HepG2 (cell line): ENCODE measurements at regions not wholly inside any gene's neighbourhood (a gene's known extent, or its start where the extent isn't known, plus 50 kb on each side); places are given as distances from the start of the nearest gene placed in this dataset.
"Not testable (repeated sequence)": the region's sequence is repeated elsewhere in the genome, so short reads cannot be mapped to it uniquely, and the experiment has no call there.

Source experiments
- ATAC-seq: fragments of 200-7000 bp; cut with Tn5 transposase; 3 replicates; pipeline ENCODE4 v1.9.1; 2020; ENCODE audit warnings: mild to moderate bottlenecking, moderate library complexity
- BruUV-seq: library from RNA; stranded (reverse); fragments of 400-500 nt; replicated peaks from 2 replicates; lab custom pipeline; 2021; lab: Mats Ljungman, UMichigan
- CTCF ChIA-PET: fragments of 300-600 bp; formaldehyde crosslinking; extraction: SDS; loops from one replicate; lab custom pipeline; 2021; ENCODE audit warnings: low total read pairs, inconsistent platforms, low intra/inter-chr PET ratio; lab: Yijun Ruan, JAX
- POLR2A ChIA-PET: fragments of 350-600 bp; sonication (Branson Sonifier 250); formaldehyde crosslinking; loops from one replicate; lab custom pipeline; 2020; ENCODE audit warnings: antibody characterized with exemption, inconsistent platforms; lab: Yijun Ruan, JAX
- DNase-seq: peaks from one replicate; pipeline ENCODE4 v3.0.0-alpha.2; 2015; ENCODE audit warnings: low spot score
- FAIRE-seq: peaks from 3 replicates; lab custom pipeline; 2011; peaks lifted over from hg19 to GRCh38; lab: Jason Lieb, UNC
- H2AFZ ChIP-seq: one replicate; pipeline ENCODE4 v1.6.1; 2011; ENCODE audit warnings: low read length, inconsistent platforms
- H3K27ac ChIP-seq: fragments of 300-600 bp; 3 replicates; pipeline ENCODE4 v1.8.0; 2011; ENCODE audit warnings: mixed run types, mild to moderate bottlenecking, mixed read lengths, low read length, inconsistent platforms; ENCODE audit not compliant: insufficient read depth; ENCODE audit errors: extremely low read length
- H3K27me3 ChIP-seq, 2 experiments: fragments of 200-600 bp in 1 of 2; 2 replicates in 1 of 2; 3 replicates in 1 of 2; pipeline versions ENCODE4 v1.6.0 to v1.8.0; 2011; ENCODE audit warnings: low read length in 2 of 2, mild to moderate bottlenecking in 2 of 2, moderate library complexity in 2 of 2, inconsistent platforms in 1 of 2; ENCODE audit not compliant: insufficient read depth in 2 of 2, control insufficient read depth in 1 of 2
- H3K36me3 ChIP-seq, 2 experiments: fragments of 200-600 bp in 1 of 2; replicated peaks in 1 of 2; 2 replicates in 1 of 2; 3 replicates in 1 of 2; pipeline versions ENCODE4 v1.5.1 to v1.8.0; 2011; ENCODE audit warnings: low read length in 2 of 2, inconsistent platforms in 1 of 2; ENCODE audit not compliant: insufficient read depth in 2 of 2, control insufficient read depth in 1 of 2
- H3K4me1 ChIP-seq: 2 replicates; pipeline ENCODE4 v1.5.1; 2012; ENCODE audit warnings: low read length, inconsistent platforms; ENCODE audit not compliant: insufficient read depth
- H3K4me2 ChIP-seq: 2 replicates; pipeline ENCODE4 v1.6.0; 2011; ENCODE audit warnings: low read depth, low read length, inconsistent platforms
- H3K4me3 ChIP-seq, 3 experiments: fragments of 200-600 bp in 1 of 3; sonication (generic), shearing (Covaris generic) in 1 of 3; replicated peaks in 1 of 3; 2 replicates each; pipeline ENCODE4 v1.5.1; 2011 to 2016; ENCODE audit warnings: low read length in 3 of 3, inconsistent platforms in 2 of 3, low read depth in 2 of 3, mild to moderate bottlenecking in 2 of 3, control low read depth in 1 of 3, mixed read lengths in 1 of 3; ENCODE audit not compliant: insufficient read depth in 1 of 3
- H3K79me2 ChIP-seq: one replicate; pipeline ENCODE4 v1.6.1; 2011; ENCODE audit warnings: low read length, inconsistent platforms; ENCODE audit not compliant: insufficient read depth
- H3K9ac ChIP-seq: 2 replicates; pipeline ENCODE4 v1.6.0; 2011; ENCODE audit warnings: mild to moderate bottlenecking, low read depth, low read length, inconsistent platforms; ENCODE audit not compliant: insufficient read depth
- H3K9me3 ChIP-seq: 2 replicates; pipeline ENCODE4 v1.5.1; 2012; ENCODE audit warnings: mild to moderate bottlenecking, low read length
- H4K20me1 ChIP-seq: 2 replicates; pipeline ENCODE4 v1.6.0; 2011; ENCODE audit warnings: inconsistent platforms, mild to moderate bottlenecking, low read length, moderate library complexity; ENCODE audit not compliant: insufficient read depth
- CREBL2 ChIP-seq: sonication (generic); formaldehyde crosslinking; IDR thresholded peaks from 2 replicates; pipeline ENCODE4 v1.8.1; 2023; ENCODE audit warnings: missing genetic modification reagents, mild to moderate bottlenecking, borderline replicate concordance
- HMG20B ChIP-seq: conservative IDR thresholded peaks from 2 replicates; pipeline ENCODE4 v1.6.1; 2016; ENCODE audit warnings: missing genetic modification reagents, missing compliant biosample characterization
- HOXA7 ChIP-seq: sonication (generic); formaldehyde crosslinking; IDR thresholded peaks from 2 replicates; pipeline ENCODE4 v1.8.1; 2022; ENCODE audit warnings: mild to moderate bottlenecking, missing genetic modification reagents, moderate library complexity
- MYNN ChIP-seq: sonication (generic); formaldehyde crosslinking; IDR thresholded peaks from 2 replicates; pipeline ENCODE4 v1.4.0; 2020; ENCODE audit warnings: mild to moderate bottlenecking, low read depth, missing genetic modification reagents
- RFX5 ChIP-seq: IDR thresholded peaks from 2 replicates; pipeline ENCODE4 v1.6.1; 2011; ENCODE audit warnings: low read depth, low read length, improper control_type of control experiment
- SMAD9 ChIP-seq: sonication (generic); formaldehyde crosslinking; IDR thresholded peaks from 2 replicates; pipeline ENCODE4 v1.5.1; 2020; ENCODE audit warnings: mild to moderate bottlenecking, missing genetic modification reagents
- SMC3 ChIP-seq: IDR thresholded peaks from 2 replicates; pipeline ENCODE4 v1.6.1; 2011; ENCODE audit warnings: low read length, improper control_type of control experiment
- WGBS: methylation state at CpG from one replicate; pipeline ENCODE4 v1.1.6; 2017; ENCODE audit warnings: low lambda C conversion rate; 5-methylcytosine and 5-hydroxymethylcytosine counted together
- in situ Hi-C: cut with HindIII; loops from 2 replicates; pipeline ENCODE4 v1.10.0; 2017; ENCODE audit warnings: low pct_unique_long_range_greater_than_20kb; ENCODE audit not compliant: extremely low pct_ligation_motif_present
- intact Hi-C: fragments of 100-400 bp; cut with micrococcal nuclease; formaldehyde crosslinking; loops from one replicate; pipeline ENCODE4 v1.10.0; 2022; ENCODE audit not compliant: unreplicated experiment

GRCh38 chr3:69483449-69483848 lies 97.6 kb upstream of the FRMD4B start:
- in situ Hi-C loops (no loop called here), intact Hi-C loops (no loop called here)
- ChIA-PET POLR2A (no interaction called here), CTCF (no interaction called here)
- H3K4me3 ChIP-seq: no peak overlapping the region
- no peaks in the 10 kb centered on the region for H3K27me3 ChIP-seq
- TF ChIP-seq CREBL2 (CRISPR knock-in tag) (no peak), MYNN (CRISPR knock-in tag) (no peak), SMC3 (no peak), RFX5 (no peak), HOXA7 (CRISPR knock-in tag) (no peak), SMAD9 (no peak), HMG20B (CRISPR knock-in tag) (no peak)
- 54% methylated on average over 3 of the region's 3 CpGs for WGBS
- H3K4me2 ChIP-seq: no peak overlapping the region
- H3K79me2 ChIP-seq: no peaks in the 10 kb centered on the region
- no peak overlapping the region for H3K27ac ChIP-seq
- no peaks in the 10 kb centered on the region for H4K20me1 ChIP-seq
- no peak overlapping the region for H3K9ac ChIP-seq
- BruUV-seq: no TSS peak
- no peaks in the 10 kb centered on the region for H3K4me1 ChIP-seq
- ATAC-seq: no peak
- no peaks in the 10 kb centered on the region for H3K36me3 ChIP-seq
- DNase-seq: no peak
- H3K9me3 ChIP-seq: no peaks in the 10 kb centered on the region
- no peak for FAIRE-seq
- H2AFZ ChIP-seq: no peak overlapping the region

- intact Hi-C loops, FAIRE-seq, H2AFZ ChIP-seq, POLR2A ChIA-PET, H4K20me1 ChIP-seq, H3K36me3 ChIP-seq, H3K4me3 ChIP-seq, ATAC-seq, BruUV-seq, H3K4me1 ChIP-seq, DNase-seq, in situ Hi-C loops, H3K9ac ChIP-seq, H3K27ac ChIP-seq, CTCF ChIA-PET, H3K79me2 ChIP-seq, H3K9me3 ChIP-seq, H3K4me2 ChIP-seq, H3K27me3 ChIP-seq: not testable (repeated sequence)
- 75% methylated on average over 15 of the region's 16 CpGs for WGBS
These were observed 95.1 kb upstream of the FRMD4B start for GRCh38 chr3:69480986-69481385.
